Lower lobe of right lung (tissue), 2 donors: ENCODE measurements at regions not wholly inside any gene's neighbourhood (a gene's known extent, or its start where the extent isn't known, plus 50 kb on each side); places are given as distances from the start of the nearest gene placed in this dataset.

Experiments
- ATAC-seq, 2 donors: fragments of 200-7000 bp; cut with Tn5 transposase; one replicate each; pipeline ENCODE4 v1.9.1; 2020 to 2022; ENCODE audit warnings: mild to moderate bottlenecking in 2 of 2, moderate library complexity in 2 of 2
- DNase-seq: peaks from one replicate; pipeline ENCODE4 v3.0.0-alpha.2; 2020
- H3K27ac ChIP-seq: fragments of 200-600 bp; one replicate; pipeline ENCODE4 v1.8.0; 2022
- H3K27me3 ChIP-seq: fragments of 200-600 bp; one replicate; pipeline ENCODE4 v1.8.0; 2022; ENCODE audit warnings: low read depth
- H3K36me3 ChIP-seq: fragments of 200-600 bp; one replicate; pipeline ENCODE4 v1.8.0; 2022; ENCODE audit warnings: mild to moderate bottlenecking
- H3K4me1 ChIP-seq: fragments of 200-600 bp; one replicate; pipeline ENCODE4 v1.8.0; 2022
- H3K4me3 ChIP-seq: fragments of 200-600 bp; one replicate; pipeline ENCODE4 v1.8.0; 2022; ENCODE audit warnings: mild to moderate bottlenecking
- H3K9me3 ChIP-seq: fragments of 200-600 bp; one replicate; pipeline ENCODE4 v1.8.0; 2022
- CTCF ChIP-seq: fragments of 200-600 bp; IDR thresholded peaks from one replicate; pipeline ENCODE4 v1.8.0; 2022; ENCODE audit warnings: antibody characterized with exemption, mild to moderate bottlenecking
- intact Hi-C: fragments of 100-400 bp; cut with DNase I; formaldehyde crosslinking; loops from one replicate; pipeline ENCODE4 v1.11.0; 2022
- donor health status: DM: no; HTN: yes; CAD: no; lungs with severe emphysema.

GRCh38 chr3:87073496-87074145 lies 82.7 kb upstream of the VGLL3 start:
- no peaks in the 10 kb centered on the region for H3K9me3 ChIP-seq
- no peak for DNase-seq
- ATAC-seq, result no peak
- TF ChIP-seq CTCF, result no peak
- no peaks in the 10 kb centered on the region for H3K27me3 ChIP-seq
- intact Hi-C loops, result no loop called here
- H3K4me3 ChIP-seq, result no peak overlapping the region
- H3K27ac ChIP-seq, result no peak overlapping the region
- no peaks in the 10 kb centered on the region for H3K36me3 ChIP-seq
- no peaks in the 10 kb centered on the region for H3K4me1 ChIP-seq

DNA sequence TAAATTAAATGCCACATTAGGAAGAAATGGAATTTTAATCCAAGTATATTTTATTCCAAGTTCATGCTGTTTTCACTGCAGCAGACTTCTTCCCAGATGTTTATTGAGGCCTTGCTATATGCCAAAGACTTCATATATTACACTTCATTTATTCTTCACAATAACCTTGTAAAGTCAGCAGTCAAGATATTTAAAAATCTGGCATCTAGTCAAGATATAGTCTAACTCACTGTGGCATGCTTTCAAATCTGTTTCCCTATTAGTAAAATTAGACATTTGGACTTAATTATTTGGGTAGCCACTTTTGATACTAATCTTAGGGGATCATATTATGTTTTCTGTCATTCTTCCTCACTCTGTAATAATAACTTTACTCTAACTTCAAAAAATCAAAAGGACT lies 81.5 kb upstream of the VGLL3 start:
- no peak for TF ChIP-seq CTCF
- DNase-seq, result no peak
- Histone ChIP-seq H3K9me3 (no peaks in the 10 kb centered on the region), H3K27me3 (no peaks in the 10 kb centered on the region), H3K4me1 (no peaks in the 10 kb centered on the region), H3K27ac (no peak overlapping the region), H3K4me3 (no peak overlapping the region), H3K36me3 (no peaks in the 10 kb centered on the region)
- no peak for ATAC-seq
- intact Hi-C loops, result no loop called here

- intact Hi-C loops, result no loop called here
- H3K4me1 ChIP-seq, result no peaks in the 10 kb centered on the region
- DNase-seq (no peak), ATAC-seq (no peak)
- H3K27ac ChIP-seq, result no peak overlapping the region
- no peak overlapping the region for H3K4me3 ChIP-seq
- no peaks in the 10 kb centered on the region for H3K36me3 ChIP-seq
- TF ChIP-seq CTCF, result no peak
- no peaks in the 10 kb centered on the region for H3K9me3 ChIP-seq
- H3K27me3 ChIP-seq, result no peaks in the 10 kb centered on the region
These were observed 79.0 kb upstream of the VGLL3 start for GRCh38 chr3:87069971-87070370.

DNA sequence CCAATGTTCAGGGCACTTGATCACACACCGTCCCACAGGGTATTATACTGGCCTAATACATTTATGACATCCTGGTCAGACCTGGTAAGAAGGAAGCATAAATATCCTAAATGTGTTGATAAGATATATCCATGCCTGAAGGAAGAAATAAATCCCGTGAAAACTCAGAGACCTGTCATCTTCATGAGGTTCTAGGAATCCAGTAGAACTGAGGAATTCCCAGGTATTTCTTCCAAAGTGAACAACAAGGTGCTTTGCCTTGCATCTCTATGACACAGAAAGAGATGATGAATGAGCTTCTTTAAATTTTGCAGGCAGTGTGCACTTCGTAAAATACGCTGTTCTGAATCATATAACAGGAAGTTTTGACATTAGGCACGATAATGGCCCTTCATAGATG lies 78.1 kb upstream of the VGLL3 start:
- intact Hi-C loops, result no loop called here
- ATAC-seq (no peak), DNase-seq (no peak)
- H3K4me1 ChIP-seq, result no peaks in the 10 kb centered on the region
- H3K27ac ChIP-seq, result no peak overlapping the region
- no peak for TF ChIP-seq CTCF
- H3K4me3 ChIP-seq, result no peak overlapping the region
- no peaks in the 10 kb centered on the region for H3K36me3 ChIP-seq
- H3K9me3 ChIP-seq, result no peaks in the 10 kb centered on the region
- no peaks in the 10 kb centered on the region for H3K27me3 ChIP-seq

DNA sequence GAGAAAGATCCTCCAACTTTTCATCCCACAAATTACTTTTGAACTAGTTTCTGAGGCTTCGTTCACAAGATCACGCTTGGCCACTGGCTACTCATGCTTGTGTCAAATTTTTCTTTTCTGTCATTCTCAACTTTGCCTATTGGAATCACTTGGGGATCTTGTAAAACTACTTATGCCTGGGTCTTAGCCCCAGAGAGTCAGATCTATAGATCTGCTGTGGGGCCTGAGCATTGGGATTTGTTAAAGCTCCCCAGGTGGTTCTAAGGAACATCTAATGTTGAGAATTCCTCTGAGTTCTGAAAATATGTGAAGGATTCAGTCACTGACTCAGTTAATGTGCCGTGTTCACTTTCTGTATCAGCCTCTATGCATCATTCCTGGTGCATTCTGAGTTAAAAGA lies 71.7 kb upstream of the VGLL3 start:
- DNase-seq (no peak), ATAC-seq (no peak)
- Histone ChIP-seq H3K9me3 (no peaks in the 10 kb centered on the region), H3K27ac (no peak overlapping the region), H3K4me1 (no peaks in the 10 kb centered on the region), H3K27me3 (no peaks in the 10 kb centered on the region), H3K4me3 (no peak overlapping the region), H3K36me3 (no peaks in the 10 kb centered on the region)
- TF ChIP-seq CTCF, result no peak
- intact Hi-C loops, result no loop called here

- H3K9me3 ChIP-seq, result no peaks in the 10 kb centered on the region
- H3K36me3 ChIP-seq, result no peaks in the 10 kb centered on the region
- H3K27ac ChIP-seq, result no peak overlapping the region
- ATAC-seq (no peak), DNase-seq (no peak)
- no peaks in the 10 kb centered on the region for H3K27me3 ChIP-seq
- H3K4me3 ChIP-seq, result no peak overlapping the region
- no peaks in the 10 kb centered on the region for H3K4me1 ChIP-seq
- intact Hi-C loops, result no loop called here
- TF ChIP-seq CTCF, result no peak
These were observed 66.5 kb upstream of the VGLL3 start for GRCh38 chr3:87057474-87057873.
